HCT116 (cell line): ENCODE measurements at regions not wholly inside any gene's neighbourhood (a gene's known extent, or its start where the extent isn't known, plus 50 kb on each side); places are given as distances from the start of the nearest gene placed in this dataset.

Source experiments
- ATAC-seq: fragments of 200-7000 bp; cut with Tn5 transposase; 2 replicates; pipeline ENCODE4 v1.9.1; 2020; ENCODE audit warnings: mild to moderate bottlenecking, moderate library complexity
- BruUV-seq: library from RNA; stranded (reverse); fragments of 400-500 nt; replicated peaks from 2 replicates; lab custom pipeline; 2021; lab: Mats Ljungman, UMichigan
- CTCF ChIA-PET: fragments of 300-600 bp; sonication (Branson Sonifier 250); formaldehyde crosslinking; loops from one replicate; lab custom pipeline; 2021; ENCODE audit warnings: antibody characterized with exemption; lab: Charles Lee
- POLR2A ChIA-PET: fragments of 300-600, 350-600 bp; sonication (Branson Sonifier 250); formaldehyde crosslinking; loops from one replicate; lab custom pipeline; 2021; ENCODE audit warnings: antibody characterized with exemption; lab: Charles Lee
- RAD21 ChIA-PET, 2 experiments: fragments of 300-600 bp; sonication (Branson Sonifier 250); formaldehyde crosslinking; loops; one replicate each; lab custom pipeline; 2023; ENCODE audit warnings: low total read pairs in 2 of 2; ENCODE audit not compliant: uncharacterized antibody in 2 of 2, unreplicated experiment in 2 of 2, low non-redundant PET in 1 of 2; lab: Charles Lee
- DNase-seq: peaks from one replicate; pipeline ENCODE4 v3.0.0-alpha.2; 2010; ENCODE audit warnings: low read depth, low spot score
- H2AFZ ChIP-seq: fragments of 200-600 bp; shearing (Covaris generic), sonication (generic); 2 replicates; pipeline ENCODE4 v1.6.1; 2017; ENCODE audit warnings: low read depth, mixed run types, mixed read lengths, antibody characterized with exemption, low read length; ENCODE audit not compliant: poor library complexity, severe bottlenecking
- H3K27ac ChIP-seq: 2 replicates; pipeline ENCODE4 v1.5.1; 2012; ENCODE audit warnings: low read depth, low read length
- H3K27me3 ChIP-seq: fragments of 200-600 bp; sonication (generic); 2 replicates; pipeline ENCODE4 v1.6.1; 2016; ENCODE audit warnings: mixed run types, low read length, mixed read lengths; ENCODE audit not compliant: insufficient read depth
- H3K36me3 ChIP-seq, 2 experiments: fragments of 200-500 bp in 1 of 2; fragments of 200-600 bp in 1 of 2; sonication (Bioruptor generic) in 1 of 2; sonication (generic) in 1 of 2; 2 replicates each; pipeline versions ENCODE4 v1.5.1 to v1.6.1; 2014 to 2016; ENCODE audit warnings: low read length in 2 of 2, inconsistent platforms in 1 of 2, mixed read lengths in 1 of 2, mixed run types in 1 of 2; ENCODE audit not compliant: insufficient read depth in 2 of 2, control insufficient read depth in 1 of 2
- H3K4me1 ChIP-seq, 2 experiments: fragments of 200-600 bp in 1 of 2; sonication (generic) in 1 of 2; 2 replicates each; pipeline versions ENCODE4 v1.5.1 to v1.6.1; 2012 to 2017; ENCODE audit warnings: low read length in 2 of 2, inconsistent platforms in 1 of 2, mild to moderate bottlenecking in 1 of 2, mixed read lengths in 1 of 2, mixed run types in 1 of 2, moderate library complexity in 1 of 2; ENCODE audit not compliant: insufficient read depth in 2 of 2, control insufficient read depth in 1 of 2
- H3K4me2 ChIP-seq: fragments of 200-600 bp; sonication (generic); 2 replicates; pipeline ENCODE4 v1.6.1; 2017; ENCODE audit warnings: mixed run types, low read length, mixed read lengths
- H3K4me3 ChIP-seq, 2 experiments: fragments of 200-600 bp in 1 of 2; sonication (generic) in 1 of 2; replicated peaks in 1 of 2; 2 replicates each; pipeline ENCODE4 v1.5.1; 2011 to 2016; ENCODE audit warnings: low read length in 2 of 2, control low read depth in 1 of 2, low read depth in 1 of 2, mild to moderate bottlenecking in 1 of 2, mixed read lengths in 1 of 2, mixed run types in 1 of 2
- H3K79me2 ChIP-seq: fragments of 200-600 bp; sonication (generic); 2 replicates; pipeline ENCODE4 v1.6.1; 2017; ENCODE audit warnings: mild to moderate bottlenecking, mixed run types, low read length, moderate library complexity, mixed read lengths; ENCODE audit not compliant: insufficient read depth
- H3K9ac ChIP-seq: fragments of 200-600 bp; sonication (generic); 2 replicates; pipeline ENCODE4 v1.6.1; 2016; ENCODE audit warnings: low read length, mixed read lengths
- H3K9me2 ChIP-seq: fragments of 200-600 bp; sonication (generic), shearing (Covaris generic); 2 replicates; pipeline ENCODE4 v1.6.1; 2017; ENCODE audit warnings: mixed run types, mild to moderate bottlenecking, moderate library complexity; ENCODE audit not compliant: insufficient read depth
- H3K9me3 ChIP-seq, 2 experiments: fragments of 200-500 bp in 1 of 2; fragments of 200-600 bp in 1 of 2; sonication (Bioruptor generic) in 1 of 2; sonication (generic) in 1 of 2; 2 replicates each; pipeline ENCODE4 v1.6.1; 2014 to 2017; ENCODE audit warnings: low read length in 2 of 2, mixed read lengths in 2 of 2, inconsistent platforms in 1 of 2, low read depth in 1 of 2, mild to moderate bottlenecking in 1 of 2, mixed run types in 1 of 2, moderate library complexity in 1 of 2; ENCODE audit not compliant: control insufficient read depth in 1 of 2, insufficient read depth in 1 of 2
- H4K20me1 ChIP-seq: fragments of 200-600 bp; sonication (generic), shearing (Covaris generic); 2 replicates; pipeline ENCODE4 v1.6.1; 2017; ENCODE audit warnings: mixed run types, mild to moderate bottlenecking, moderate library complexity; ENCODE audit not compliant: insufficient read depth
- ATF3 ChIP-seq: IDR thresholded peaks from 2 replicates; pipeline ENCODE4 v1.6.1; 2012
- CBX3 ChIP-seq: IDR thresholded peaks from 2 replicates; pipeline ENCODE4 v1.6.1; 2012; ENCODE audit warnings: low read depth
- CEBPB ChIP-seq: IDR thresholded peaks from 2 replicates; pipeline ENCODE4 v1.6.1; 2012; ENCODE audit warnings: low read depth
- EGR1 ChIP-seq: IDR thresholded peaks from 2 replicates; pipeline ENCODE4 v1.6.1; 2012; ENCODE audit warnings: low read depth
- EZH2phosphoT487 ChIP-seq: fragments of 200-600 bp; IDR thresholded peaks from 2 replicates; pipeline ENCODE4 v1.6.1; 2018; ENCODE audit warnings: antibody characterized with exemption, borderline replicate concordance
- FOSL1 ChIP-seq: IDR thresholded peaks from 2 replicates; pipeline ENCODE4 v1.6.1; 2012; ENCODE audit warnings: low read depth
- JUND ChIP-seq: IDR thresholded peaks from 2 replicates; pipeline ENCODE4 v1.6.1; 2012
- MAX ChIP-seq: IDR thresholded peaks from 2 replicates; pipeline ENCODE4 v1.6.1; 2012
- POLR2A ChIP-seq: IDR thresholded peaks from 2 replicates; pipeline ENCODE4 v1.7.0; 2011; ENCODE audit warnings: borderline replicate concordance; ENCODE audit not compliant: insufficient read depth, insufficient read length; ENCODE audit errors: extremely low read depth
- RAD21 ChIP-seq: IDR thresholded peaks from 2 replicates; pipeline ENCODE4 v1.6.1; 2012; ENCODE audit warnings: low read depth, mild to moderate bottlenecking
- REST ChIP-seq: IDR thresholded peaks from 2 replicates; pipeline ENCODE4 v1.6.1; 2012; ENCODE audit warnings: low read depth
- SP1 ChIP-seq: IDR thresholded peaks from 2 replicates; pipeline ENCODE4 v1.6.1; 2012; ENCODE audit warnings: low read depth
- SRF ChIP-seq: IDR thresholded peaks from 2 replicates; pipeline ENCODE4 v1.6.1; 2012; ENCODE audit warnings: low read depth
- YY1 ChIP-seq: IDR thresholded peaks from 2 replicates; pipeline ENCODE4 v1.6.1; 2011; ENCODE audit warnings: low read length, low read depth, moderate library complexity, mild to moderate bottlenecking; ENCODE audit not compliant: insufficient replicate concordance; ENCODE audit errors: extremely low read depth
- ZBTB33 ChIP-seq: IDR thresholded peaks from 2 replicates; pipeline ENCODE4 v1.6.1; 2011; ENCODE audit warnings: mild to moderate bottlenecking, low read length, moderate library complexity; ENCODE audit not compliant: insufficient replicate concordance; ENCODE audit errors: extremely low read depth
- ZFX ChIP-seq: fragments of 450-650 bp; IDR thresholded peaks from 2 replicates; pipeline ENCODE4 v1.6.1; 2017
- ZNF274 ChIP-seq: fragments of 200-500 bp; sonication (Bioruptor generic); IDR thresholded peaks from 2 replicates; pipeline ENCODE4 v1.6.1; 2014; ENCODE audit warnings: mild to moderate bottlenecking, low read depth, low read length, inconsistent platforms
- intact Hi-C: fragments of 100-400 bp; cut with micrococcal nuclease; formaldehyde crosslinking; loops from 2 replicates; pipeline ENCODE4 v1.10.0; 2022

- no peak for ATAC-seq
- Histone ChIP-seq H3K79me2 (no peaks in the 10 kb centered on the region), H3K9me3 (peaks cover 0 to 7% of the 10 kb centered on the region in 2 experiments; a peak in 2 of 4 replicates), H3K9me2 (no peaks in the 10 kb centered on the region), H3K27me3 (no peaks in the 10 kb centered on the region), H3K4me2 (no peak overlapping the region), H3K4me1 (no peaks in the 10 kb centered on the region), H2AFZ (no peak overlapping the region), H3K4me3 (no peak overlapping the region), H4K20me1 (no peaks in the 10 kb centered on the region), H3K27ac (no peak overlapping the region), H3K36me3 (no peaks in the 10 kb centered on the region), H3K9ac (no peak overlapping the region)
- ChIA-PET RAD21 (no interaction called here), CTCF (no interaction called here), POLR2A (no interaction called here)
- intact Hi-C loops, result no loop called here
- no TSS peak for BruUV-seq
- TF ChIP-seq ZNF274, result no peak
- no peak for TF ChIP-seq REST
- TF ChIP-seq YY1, result no peak
- TF ChIP-seq MAX, result no peak
- TF ChIP-seq SRF, result no peak
- no peak for TF ChIP-seq EGR1
- DNase-seq, result no peak
Measured at GRCh38 chr18:14905350-14905749, 157.4 kb downstream of the ANKRD30B start.

GRCh38 chr18:14905979-14906378 lies 158.0 kb downstream of the ANKRD30B start:
- ChIA-PET CTCF (no interaction called here), RAD21 (no interaction called here), POLR2A (no interaction called here)
- Histone ChIP-seq H4K20me1 (no peaks in the 10 kb centered on the region), H3K4me3 (no peak overlapping the region), H2AFZ (no peak overlapping the region), H3K4me1 (no peaks in the 10 kb centered on the region), H3K27me3 (no peaks in the 10 kb centered on the region), H3K4me2 (no peak overlapping the region), H3K9me3 (peaks cover 0 to 8% of the 10 kb centered on the region in 2 experiments; a peak in 2 of 4 replicates), H3K9ac (no peak overlapping the region), H3K9me2 (no peaks in the 10 kb centered on the region), H3K27ac (no peak overlapping the region), H3K79me2 (no peaks in the 10 kb centered on the region), H3K36me3 (no peaks in the 10 kb centered on the region)
- ATAC-seq, result no peak
- intact Hi-C loops, result no loop called here
- no peak for DNase-seq
- no TSS peak for BruUV-seq
- no peak for TF ChIP-seq EZH2phosphoT487
- no peak for TF ChIP-seq POLR2A
- TF ChIP-seq CEBPB, result no peak
- no peak for TF ChIP-seq RAD21
- TF ChIP-seq YY1, result no peak
- TF ChIP-seq CBX3, result no peak
- TF ChIP-seq FOSL1, result no peak
- TF ChIP-seq ZFX, result no peak
- TF ChIP-seq SP1, result no peak
- no peak for TF ChIP-seq ZBTB33
- TF ChIP-seq JUND, result no peak
- no peak for TF ChIP-seq ATF3
- TF ChIP-seq SRF, result no peak
